GM19372 (cell line): ENCODE measurements at regions not wholly inside any gene's neighbourhood (a gene's known extent, or its start where the extent isn't known, plus 50 kb on each side); places are given as distances from the start of the nearest gene placed in this dataset.

Experiments used
- ATAC-seq: cut with Tn5 transposase; IDR thresholded peaks from one replicate; pipeline ENCODE4 v1.9.1; 2021; ENCODE audit warnings: mild to moderate bottlenecking, low read depth, moderate library complexity; ENCODE audit not compliant: unreplicated experiment

GRCh38 chr4:96295143-96295741, 455.3 kb downstream of the PDHA2 start:
- no peak for ATAC-seq

- no peak for ATAC-seq
Measured at GRCh38 chr4:96301715-96302114, 461.8 kb downstream of the PDHA2 start.

DNA sequence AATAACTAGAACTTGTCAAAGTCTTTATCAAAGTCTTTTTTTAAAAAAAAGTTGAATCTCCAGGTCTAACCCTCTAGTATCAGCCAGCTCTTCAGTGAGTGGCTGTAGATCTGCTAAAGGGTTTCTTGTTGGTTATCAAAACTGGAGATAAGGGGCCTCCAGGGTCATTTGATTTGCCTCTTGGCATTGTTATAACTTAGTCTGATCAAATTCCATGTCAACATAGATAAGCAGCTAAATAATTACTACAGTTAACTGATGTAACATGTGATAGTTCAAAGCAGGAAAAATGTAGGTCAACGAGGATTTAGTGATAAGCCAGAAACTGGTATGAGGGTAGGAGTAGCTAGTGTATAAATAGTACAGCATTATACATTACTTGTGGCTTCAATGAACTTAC, 465.1 kb downstream of the PDHA2 start:
- ATAC-seq: no peak

- no peak for ATAC-seq
Measured at GRCh38 chr4:96312046-96312685, 472.3 kb downstream of the PDHA2 start.

DNA sequence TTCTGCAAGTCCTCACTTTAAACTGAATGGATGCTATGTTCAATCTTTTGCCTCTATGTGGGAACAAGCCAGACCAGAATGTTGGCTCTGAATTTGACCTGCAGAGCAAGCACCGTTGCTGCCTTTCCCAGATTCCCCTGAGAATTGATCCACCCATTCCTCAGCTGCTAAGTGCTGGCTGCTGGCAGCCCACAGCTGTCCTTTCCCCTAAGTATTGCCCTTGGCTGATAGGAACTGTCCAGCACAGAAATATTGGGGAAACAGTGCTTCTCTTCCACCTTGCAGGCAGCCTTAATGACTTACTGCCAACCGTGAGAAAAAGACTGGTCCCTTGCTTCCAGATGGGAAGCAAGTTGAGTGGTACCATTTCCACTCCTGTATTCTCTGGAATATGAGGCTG, 475.9 kb downstream of the PDHA2 start:
- ATAC-seq: no peak

DNA sequence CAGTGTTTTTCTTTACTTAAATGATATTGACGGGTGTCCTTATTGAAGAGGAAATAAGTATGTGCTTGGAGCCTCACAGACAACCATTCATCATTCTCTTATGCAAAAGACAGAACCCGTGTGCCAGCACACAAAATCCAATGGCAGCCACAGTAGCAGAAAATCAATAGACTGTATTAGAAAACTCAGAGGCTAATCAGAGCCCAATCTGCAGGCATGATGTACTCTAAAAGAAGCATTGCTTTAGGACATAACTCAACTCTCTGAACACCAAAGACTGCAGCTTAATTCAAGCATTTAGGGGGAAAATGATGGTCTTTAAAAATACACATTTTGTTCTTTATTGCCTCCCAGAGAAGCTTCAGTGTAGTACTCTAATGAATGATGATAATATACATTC, 476.9 kb downstream of the PDHA2 start:
- no peak for ATAC-seq

- no peak for ATAC-seq
Measured at GRCh38 chr4:96317891-96318290, 478.0 kb downstream of the PDHA2 start.

DNA sequence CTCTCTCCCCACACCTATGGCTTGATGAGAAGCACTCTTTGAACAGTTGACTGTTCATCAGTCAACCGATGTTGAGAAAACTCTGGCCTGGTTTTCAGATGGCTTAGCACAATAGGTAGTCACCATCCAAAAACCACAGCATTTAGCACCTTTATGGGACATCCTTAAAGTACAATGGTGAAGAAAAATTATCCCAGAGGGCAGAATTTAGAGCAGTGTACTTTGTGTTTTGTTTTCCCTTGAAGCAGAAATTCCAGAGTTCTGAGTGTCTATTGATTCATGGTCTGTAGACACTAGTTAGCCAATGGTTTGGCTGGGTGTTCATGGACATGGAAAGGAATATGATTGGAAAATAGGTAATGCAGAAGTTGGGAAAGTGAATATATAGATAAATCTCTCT, 487.0 kb downstream of the PDHA2 start:
- ATAC-seq: no peak

DNA sequence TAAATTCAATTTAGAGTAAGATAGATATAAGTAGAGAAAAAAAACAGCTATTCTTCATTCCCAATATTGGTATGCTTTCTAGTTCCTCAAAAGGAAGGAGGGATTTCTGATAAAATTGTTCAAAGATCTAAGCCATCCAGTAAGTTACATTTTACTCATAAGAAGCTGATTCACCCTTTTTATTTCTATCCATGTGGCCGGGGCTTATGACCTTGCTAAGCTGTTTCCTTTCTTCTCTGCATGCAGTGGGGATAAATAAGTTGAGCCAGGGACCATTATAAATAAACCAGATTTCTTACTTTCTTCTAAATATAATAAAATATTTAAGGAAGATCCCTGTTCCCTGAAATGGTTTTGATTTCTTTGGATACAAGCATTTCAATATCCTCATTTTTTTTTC, 502.3 kb downstream of the PDHA2 start:
- ATAC-seq: no peak

DNA sequence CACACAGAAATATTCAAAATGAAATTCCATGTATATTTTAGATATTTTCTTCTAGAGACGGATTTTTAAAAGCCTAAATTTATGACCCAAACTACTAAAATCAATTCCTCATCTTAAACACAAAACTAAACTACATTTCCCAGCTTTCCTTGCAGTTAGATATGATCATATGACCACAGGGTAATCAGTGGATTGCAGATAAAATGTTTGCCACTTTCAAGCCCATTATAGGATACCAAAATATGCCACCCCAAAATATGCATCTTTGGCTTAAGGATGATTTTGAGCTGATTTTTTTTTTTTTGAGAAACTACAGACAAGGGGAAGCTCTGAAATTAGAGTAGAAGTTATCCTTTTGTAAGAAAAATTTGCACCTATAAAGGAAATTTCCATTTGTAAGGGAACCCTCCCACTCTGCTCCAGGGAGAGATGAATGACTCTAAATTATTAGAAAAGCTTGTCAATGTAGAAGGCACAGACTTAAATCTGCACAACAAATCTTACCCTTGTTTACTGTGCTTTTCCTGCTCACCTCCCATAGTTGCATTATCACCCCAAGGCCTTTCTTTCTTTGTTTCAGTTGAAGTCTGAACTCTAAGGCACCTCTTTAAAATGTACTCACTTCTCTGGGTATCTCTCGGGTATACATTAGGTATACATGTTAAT, 503.0 kb downstream of the PDHA2 start:
- no peak for ATAC-seq

GRCh38 chr4:96343836-96344235, 503.9 kb downstream of the PDHA2 start:
- no peak for ATAC-seq

DNA sequence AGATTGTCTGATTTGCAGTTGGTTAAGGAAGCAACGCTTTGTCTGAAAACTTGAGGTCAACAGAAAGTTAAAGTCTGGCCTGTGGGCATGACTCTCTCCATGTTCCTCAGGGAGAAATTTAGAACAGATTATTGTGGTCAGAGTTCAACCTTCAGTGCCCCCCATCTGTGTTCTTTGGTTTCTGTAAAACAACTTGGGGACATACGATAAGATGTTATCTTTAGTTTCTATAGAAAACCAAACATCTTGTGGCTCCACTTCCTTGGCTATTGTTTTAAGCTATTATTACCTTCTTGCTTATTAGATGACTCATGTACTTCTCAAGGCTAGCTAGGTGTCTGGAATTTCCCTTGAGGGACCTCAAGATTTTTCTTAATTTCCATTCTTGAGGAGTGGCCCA, 507.7 kb downstream of the PDHA2 start:
- no peak for ATAC-seq

GRCh38 chr4:96352051-96352517, 512.2 kb downstream of the PDHA2 start:
- no peak for ATAC-seq

GRCh38 chr4:96354036-96354712, 514.3 kb downstream of the PDHA2 start:
- no peak for ATAC-seq

DNA sequence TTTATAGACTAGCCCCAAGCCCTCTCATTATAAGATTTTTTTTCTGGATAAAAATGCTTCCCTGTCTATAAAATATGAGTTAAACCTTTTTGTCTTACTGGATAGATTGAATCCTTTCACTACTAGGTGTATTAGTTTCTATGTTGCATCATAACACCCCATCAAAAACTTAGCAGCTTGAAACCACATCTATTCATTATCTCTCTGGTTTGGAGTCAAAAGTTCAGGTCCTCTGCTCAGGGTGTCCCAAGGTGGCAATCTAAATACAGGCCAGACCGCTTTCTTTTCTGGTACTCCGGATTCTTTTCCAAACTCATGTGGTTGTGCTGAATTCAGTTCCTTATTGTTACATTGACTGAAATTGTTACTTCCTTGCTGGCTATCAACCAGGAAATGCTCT, 515.5 kb downstream of the PDHA2 start:
- ATAC-seq: no peak

GRCh38 chr4:96356591-96357370, 516.9 kb downstream of the PDHA2 start:
- no peak for ATAC-seq

DNA sequence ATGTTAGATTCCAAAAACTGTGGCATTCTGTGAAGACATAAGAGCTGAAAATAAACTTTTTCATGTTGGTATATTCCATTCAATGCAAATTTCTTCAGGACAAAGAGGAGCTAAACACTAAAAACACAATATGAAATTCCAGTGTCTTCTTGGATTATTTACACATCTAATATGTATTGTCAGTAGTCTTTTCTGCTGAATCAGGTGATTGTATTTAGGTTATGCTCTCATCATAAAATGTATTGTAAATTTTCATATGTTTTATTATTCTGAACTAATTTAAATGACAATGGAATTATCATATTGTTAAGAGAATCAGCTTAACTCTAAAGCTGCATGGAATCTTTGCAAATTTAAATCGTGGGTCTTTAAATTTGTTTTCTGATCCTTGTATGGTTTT, 526.7 kb downstream of the PDHA2 start:
- ATAC-seq: no peak

- no peak for ATAC-seq
Measured at GRCh38 chr4:96375367-96375766, 535.5 kb downstream of the PDHA2 start.

- ATAC-seq: no peak
Measured at GRCh38 chr4:96379524-96379923, 539.6 kb downstream of the PDHA2 start.

- no peak for ATAC-seq
Measured at GRCh38 chr4:96380106-96380505, 540.2 kb downstream of the PDHA2 start.

- no peak for ATAC-seq
Measured at GRCh38 chr4:96383349-96383748, 543.5 kb downstream of the PDHA2 start.
